Astrocyte of the spinal cord (primary cell): ENCODE measurements at regions not wholly inside any gene's neighbourhood (a gene's known extent, or its start where the extent isn't known, plus 50 kb on each side); places are given as distances from the start of the nearest gene placed in this dataset.

ENCODE experiments used
- DNase-seq: peaks from one replicate; pipeline ENCODE4 v3.0.0; 2011; ENCODE audit warnings: low read depth, low spot score
- H3K4me3 ChIP-seq: 2 replicates; pipeline ENCODE4 v1.5.1; 2011; ENCODE audit warnings: low read depth, mild to moderate bottlenecking, low read length, moderate library complexity
- in situ Hi-C: cut with HindIII; loops from 2 replicates; pipeline ENCODE4 v1.10.0; 2017; ENCODE audit warnings: low sequenced_read_pairs
- TF ChIP-seq, protein P1 (sequence below): IDR thresholded peaks from 2 replicates; pipeline ENCODE4 v1.5.1; 2012; ENCODE audit warnings: low read depth, mild to moderate bottlenecking, low read length, inconsistent platforms

- TF ChIP-seq, protein P1, sequence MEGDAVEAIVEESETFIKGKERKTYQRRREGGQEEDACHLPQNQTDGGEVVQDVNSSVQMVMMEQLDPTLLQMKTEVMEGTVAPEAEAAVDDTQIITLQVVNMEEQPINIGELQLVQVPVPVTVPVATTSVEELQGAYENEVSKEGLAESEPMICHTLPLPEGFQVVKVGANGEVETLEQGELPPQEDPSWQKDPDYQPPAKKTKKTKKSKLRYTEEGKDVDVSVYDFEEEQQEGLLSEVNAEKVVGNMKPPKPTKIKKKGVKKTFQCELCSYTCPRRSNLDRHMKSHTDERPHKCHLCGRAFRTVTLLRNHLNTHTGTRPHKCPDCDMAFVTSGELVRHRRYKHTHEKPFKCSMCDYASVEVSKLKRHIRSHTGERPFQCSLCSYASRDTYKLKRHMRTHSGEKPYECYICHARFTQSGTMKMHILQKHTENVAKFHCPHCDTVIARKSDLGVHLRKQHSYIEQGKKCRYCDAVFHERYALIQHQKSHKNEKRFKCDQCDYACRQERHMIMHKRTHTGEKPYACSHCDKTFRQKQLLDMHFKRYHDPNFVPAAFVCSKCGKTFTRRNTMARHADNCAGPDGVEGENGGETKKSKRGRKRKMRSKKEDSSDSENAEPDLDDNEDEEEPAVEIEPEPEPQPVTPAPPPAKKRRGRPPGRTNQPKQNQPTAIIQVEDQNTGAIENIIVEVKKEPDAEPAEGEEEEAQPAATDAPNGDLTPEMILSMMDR: no peak
- in situ Hi-C loops: no loop called here
- no peak for DNase-seq
- H3K4me3 ChIP-seq: no peak overlapping the region
These were observed 183.3 kb upstream of the DOK6 start for GRCh38 chr18:69217196-69218000.

DNA sequence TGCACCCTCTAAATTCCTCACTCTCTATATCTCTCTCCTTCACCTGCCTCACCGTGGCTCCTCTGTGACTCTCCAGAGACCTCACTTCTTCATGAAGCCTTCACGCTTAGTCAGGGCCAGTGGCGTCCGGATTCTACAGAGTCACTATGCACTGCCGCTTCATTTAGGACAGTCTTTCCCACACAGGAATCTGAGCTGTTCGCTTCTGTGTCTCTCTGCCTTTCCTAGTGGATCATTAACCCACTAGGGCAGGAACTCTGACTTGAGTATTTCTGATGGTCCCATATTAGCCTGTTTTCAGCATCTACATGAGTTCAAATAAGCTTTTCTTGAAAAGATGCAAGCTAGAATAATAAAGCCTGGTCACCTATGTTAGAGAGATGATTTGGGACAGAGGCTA is 180.2 kb upstream of the DOK6 start:
- TF ChIP-seq, protein P1: no peak
- no peak for DNase-seq
- in situ Hi-C loops: no loop called here
- H3K4me3 ChIP-seq: no peak overlapping the region

DNA sequence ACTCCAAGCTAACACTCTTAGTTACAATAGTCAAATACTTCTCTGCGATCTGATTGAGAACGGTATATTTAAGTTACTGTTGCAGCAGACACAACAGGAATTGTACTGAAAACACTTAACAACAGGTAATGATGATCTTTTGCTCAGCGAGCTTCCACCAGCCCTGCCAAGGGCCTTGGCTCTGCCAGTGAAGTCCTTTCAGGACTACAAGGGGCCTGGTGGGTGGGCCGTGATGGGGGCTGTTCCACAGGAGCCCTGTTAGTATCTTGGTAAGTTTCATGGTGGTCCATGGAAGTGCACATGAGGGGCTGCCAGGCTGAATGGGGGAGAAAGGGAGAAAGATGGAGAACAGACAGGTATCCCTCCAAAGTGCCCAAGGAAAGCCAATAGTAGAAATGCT is 178.6 kb upstream of the DOK6 start:
- no peak overlapping the region for H3K4me3 ChIP-seq
- no peak for DNase-seq
- in situ Hi-C loops: no loop called here
- TF ChIP-seq, protein P1: no peak

DNA sequence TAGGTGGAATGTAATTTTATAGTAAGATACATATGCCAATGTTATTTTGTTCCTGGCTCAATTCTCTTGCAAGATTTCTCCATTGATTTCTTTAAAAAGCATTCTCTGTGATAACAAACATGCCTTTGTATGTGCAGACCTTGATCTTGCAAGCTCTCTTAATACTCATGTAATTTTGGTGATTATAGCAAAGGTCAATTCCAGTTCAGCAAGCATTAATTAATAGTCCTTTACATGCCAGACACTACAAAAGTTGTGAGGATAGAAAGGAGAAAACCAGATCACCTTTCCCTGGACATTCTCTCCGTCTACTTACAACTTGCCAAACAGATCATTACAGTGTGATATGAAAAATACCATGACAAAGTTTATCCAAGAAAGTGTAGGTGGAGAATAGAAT is 173.7 kb upstream of the DOK6 start:
- in situ Hi-C loops: no loop called here
- TF ChIP-seq, protein P1: no peak
- no peak for DNase-seq
- H3K4me3 ChIP-seq: no peak overlapping the region

- in situ Hi-C loops: no loop called here
- no peak overlapping the region for H3K4me3 ChIP-seq
- TF ChIP-seq, protein P1: no peak
- DNase-seq: no peak
These were observed 170.5 kb upstream of the DOK6 start for GRCh38 chr18:69230204-69230603.

DNA sequence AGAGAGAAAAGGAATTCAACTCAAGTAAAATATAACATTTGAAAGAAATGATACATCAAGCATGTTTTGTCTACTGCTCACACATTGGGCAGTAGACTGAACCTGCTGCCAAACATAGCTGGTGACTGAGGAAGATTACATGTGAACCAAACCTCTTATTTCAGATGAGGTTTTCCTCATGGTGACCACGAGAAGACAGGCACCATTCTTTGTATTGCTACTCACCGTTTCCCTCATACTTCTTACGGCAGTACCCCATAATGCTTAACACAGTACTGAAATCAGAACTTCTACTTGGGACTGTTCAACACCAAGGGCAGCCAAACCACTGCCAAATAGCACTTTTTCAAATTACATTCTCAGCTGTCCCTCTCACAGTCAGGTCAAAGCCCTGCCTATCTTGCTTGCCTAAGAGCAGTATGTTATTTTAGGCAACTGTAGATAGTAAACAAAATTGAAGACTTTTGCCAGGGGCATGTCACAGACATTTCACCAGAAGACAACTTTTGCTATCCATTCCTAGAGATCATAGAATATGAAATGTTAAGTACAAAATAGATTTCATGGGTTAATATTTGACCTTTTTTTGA is 167.1 kb upstream of the DOK6 start:
- in situ Hi-C loops: no loop called here
- peak; percentile 1 for DNase-seq
- TF ChIP-seq, protein P1: no peak
- H3K4me3 ChIP-seq: no peak overlapping the region
